OCI-LY7 (cell line): ENCODE measurements at regions not wholly inside any gene's neighbourhood (a gene's known extent, or its start where the extent isn't known, plus 50 kb on each side); places are given as distances from the start of the nearest gene placed in this dataset.

Experiments used
- BruUV-seq: library from RNA; stranded (reverse); fragments of 400-500 nt; replicated peaks from 2 replicates; lab custom pipeline; 2021; lab: Mats Ljungman, UMichigan
- CTCF ChIA-PET: fragments of 300-600 bp; sonication (Branson Sonifier 250); formaldehyde crosslinking; loops from one replicate; lab custom pipeline; 2022; ENCODE audit warnings: antibody characterized with exemption; ENCODE audit not compliant: unreplicated experiment; lab: Charles Lee
- POLR2A ChIA-PET: fragments of 300-600 bp; sonication (Branson Sonifier 250); formaldehyde crosslinking; loops from one replicate; lab custom pipeline; 2022; ENCODE audit warnings: antibody characterized with exemption; lab: Charles Lee
- DNase-seq: peaks from one replicate; pipeline ENCODE4 v3.0.0-alpha.2; 2015; ENCODE audit warnings: low spot score
- H2AFZ ChIP-seq: fragments of 200-600 bp; sonication (generic), shearing (Covaris generic); 2 replicates; pipeline ENCODE4 v1.6.1; 2014; ENCODE audit warnings: mild to moderate bottlenecking, antibody characterized with exemption, low read length, moderate library complexity
- H3K27ac ChIP-seq: fragments of 200-600 bp; sonication (generic); 2 replicates; pipeline ENCODE4 v1.5.1; 2014; ENCODE audit warnings: mixed run types, low read depth, mild to moderate bottlenecking, moderate library complexity, low read length, inconsistent platforms; ENCODE audit not compliant: poor library complexity, severe bottlenecking
- H3K36me3 ChIP-seq: fragments of 200-600 bp; sonication (generic); 2 replicates; pipeline ENCODE4 v1.6.1; 2014; ENCODE audit warnings: mild to moderate bottlenecking, antibody characterized with exemption, low read length, moderate library complexity, mixed read lengths; ENCODE audit not compliant: insufficient read depth
- H3K4me1 ChIP-seq: fragments of 200-600 bp; sonication (generic); 2 replicates; pipeline ENCODE4 v1.5.1; 2014; ENCODE audit warnings: mild to moderate bottlenecking, low read length; ENCODE audit not compliant: insufficient read depth, poor library complexity, severe bottlenecking
- H3K4me2 ChIP-seq: fragments of 200-600 bp; sonication (generic); 2 replicates; pipeline ENCODE4 v1.6.1; 2014; ENCODE audit warnings: mild to moderate bottlenecking, low read length
- H3K4me3 ChIP-seq: fragments of 200-600 bp; sonication (generic); 2 replicates; pipeline ENCODE4 v1.5.1; 2014; ENCODE audit warnings: mild to moderate bottlenecking, low read depth, low read length; ENCODE audit not compliant: poor library complexity, severe bottlenecking
- H3K79me2 ChIP-seq: fragments of 200-600 bp; sonication (generic); 2 replicates; pipeline ENCODE4 v1.6.1; 2016; ENCODE audit warnings: low read depth, mild to moderate bottlenecking, low read length, moderate library complexity, mixed read lengths; ENCODE audit not compliant: insufficient read depth
- H3K9me2 ChIP-seq: fragments of 200-600 bp; sonication (generic); 2 replicates; pipeline ENCODE4 v1.6.1; 2016; ENCODE audit warnings: mild to moderate bottlenecking, low read length, mixed read lengths; ENCODE audit not compliant: insufficient read depth
- H3K9me3 ChIP-seq: fragments of 200-600 bp; sonication (generic); 2 replicates; pipeline ENCODE4 v1.6.1; 2014; ENCODE audit warnings: mild to moderate bottlenecking, mixed run types, low read length, mixed read lengths
- H4K20me1 ChIP-seq: fragments of 200-600 bp; sonication (generic); 2 replicates; pipeline ENCODE4 v1.6.1; 2014; ENCODE audit warnings: mild to moderate bottlenecking, antibody characterized with exemption, low read length, moderate library complexity, mixed read lengths; ENCODE audit not compliant: insufficient read depth
- EZH2phosphoT487 ChIP-seq: fragments of 200-600 bp; sonication (generic); IDR thresholded peaks from 2 replicates; pipeline ENCODE4 v1.6.1; 2018; ENCODE audit warnings: low read depth, borderline replicate concordance, mild to moderate bottlenecking, mixed run types, antibody characterized with exemption, low read length, moderate library complexity, mixed read lengths
- intact Hi-C: fragments of 100-400 bp; cut with micrococcal nuclease; formaldehyde crosslinking; loops from one replicate; pipeline ENCODE4 v1.10.0; 2022; ENCODE audit not compliant: unreplicated experiment
- TF ChIP-seq, protein P1 (sequence below): fragments of 200-600 bp; sonication (generic); conservative IDR thresholded peaks from 2 replicates; pipeline ENCODE4 v1.5.1; 2014; ENCODE audit warnings: mild to moderate bottlenecking, antibody characterized with exemption, low read length, moderate library complexity, mixed read lengths

DNA sequence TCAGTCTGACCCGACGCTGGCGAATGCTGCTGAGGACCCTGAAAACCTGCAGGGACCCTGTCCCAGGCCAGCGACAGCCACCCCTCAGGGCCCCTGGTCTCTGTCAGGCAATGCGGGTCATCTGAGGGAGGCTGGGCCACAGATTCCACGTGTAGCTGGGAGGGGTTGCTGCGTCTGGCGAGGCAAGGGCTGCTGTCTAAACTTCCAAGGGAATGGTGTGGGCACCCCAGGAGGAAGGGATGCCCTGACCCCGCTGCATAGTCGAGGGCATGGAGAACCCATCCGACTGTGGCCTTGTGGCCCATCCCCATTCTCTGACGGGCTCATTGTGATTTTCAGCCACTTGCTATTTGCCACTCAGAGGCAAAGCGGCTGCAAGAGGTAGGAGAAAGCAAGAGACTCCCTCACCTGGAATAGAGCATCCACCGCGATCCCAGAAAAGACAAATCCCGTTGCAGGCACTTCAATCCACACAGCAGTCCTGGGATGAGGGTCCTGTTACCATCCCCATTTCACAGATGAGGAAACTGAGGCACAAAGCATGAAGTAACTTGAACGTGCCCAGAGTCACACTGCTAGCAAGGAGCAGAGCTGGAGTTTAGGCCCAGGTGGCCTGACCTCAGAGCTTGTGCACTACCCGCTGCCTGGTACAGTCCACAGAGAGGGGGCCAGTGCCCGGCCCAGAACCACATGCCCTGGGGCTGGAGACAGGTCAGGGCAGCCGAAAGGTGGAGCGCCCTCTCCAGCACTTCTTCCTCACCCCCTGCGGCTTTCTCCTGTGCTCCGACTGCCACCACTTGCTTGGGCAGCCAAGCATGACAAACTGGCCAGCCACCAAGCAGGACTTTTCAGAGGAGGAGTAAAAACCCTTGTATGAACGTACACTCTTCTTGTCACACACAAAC, 163.8 kb upstream of the KLF14 start:
- Histone ChIP-seq H3K4me1 (peaks cover 41% of the 10 kb centered on the region), H3K9me3 (no peaks in the 10 kb centered on the region), H3K4me2 (peak overlapping the region; percentile 58; the same call in 1 of the 2 replicates), H3K9me2 (no peaks in the 10 kb centered on the region), H3K79me2 (no peaks in the 10 kb centered on the region; the same call in 1 of the 2 replicates), H4K20me1 (no peaks in the 10 kb centered on the region), H3K36me3 (peaks cover 17% of the 10 kb centered on the region), H2AFZ (no peak overlapping the region), H3K27ac (no peak overlapping the region), H3K4me3 (no peak overlapping the region)
- peak; percentile 18 for DNase-seq
- BruUV-seq = no TSS peak
- ChIA-PET POLR2A (interaction anchor here (1.0 to 1.2 kb wide), 2 partner anchors 18 to 105 kb away, joined by 3 to 4 read pairs; no protein-coding TSS in a partner anchor), CTCF (interaction anchor here (0.6 to 2.0 kb wide), 6 partner anchors 11 to 142 kb away, joined by 3 to 10 read pairs (median 4); no protein-coding TSS in a partner anchor)
- TF ChIP-seq, protein P1, sequence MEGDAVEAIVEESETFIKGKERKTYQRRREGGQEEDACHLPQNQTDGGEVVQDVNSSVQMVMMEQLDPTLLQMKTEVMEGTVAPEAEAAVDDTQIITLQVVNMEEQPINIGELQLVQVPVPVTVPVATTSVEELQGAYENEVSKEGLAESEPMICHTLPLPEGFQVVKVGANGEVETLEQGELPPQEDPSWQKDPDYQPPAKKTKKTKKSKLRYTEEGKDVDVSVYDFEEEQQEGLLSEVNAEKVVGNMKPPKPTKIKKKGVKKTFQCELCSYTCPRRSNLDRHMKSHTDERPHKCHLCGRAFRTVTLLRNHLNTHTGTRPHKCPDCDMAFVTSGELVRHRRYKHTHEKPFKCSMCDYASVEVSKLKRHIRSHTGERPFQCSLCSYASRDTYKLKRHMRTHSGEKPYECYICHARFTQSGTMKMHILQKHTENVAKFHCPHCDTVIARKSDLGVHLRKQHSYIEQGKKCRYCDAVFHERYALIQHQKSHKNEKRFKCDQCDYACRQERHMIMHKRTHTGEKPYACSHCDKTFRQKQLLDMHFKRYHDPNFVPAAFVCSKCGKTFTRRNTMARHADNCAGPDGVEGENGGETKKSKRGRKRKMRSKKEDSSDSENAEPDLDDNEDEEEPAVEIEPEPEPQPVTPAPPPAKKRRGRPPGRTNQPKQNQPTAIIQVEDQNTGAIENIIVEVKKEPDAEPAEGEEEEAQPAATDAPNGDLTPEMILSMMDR = no peak
- TF ChIP-seq EZH2phosphoT487 = no peak
- intact Hi-C loops = loop anchor here (1.0 to 5.0 kb wide), 5 partner anchors 85 to 525 kb away; no protein-coding TSS in a partner anchor

GRCh38 chr7:130899071-130899560, 165.1 kb upstream of the KLF14 start:
- ChIA-PET POLR2A (interaction anchor here (0.6 to 1.5 kb wide), 7 partner anchors 8 to 200 kb away, joined by 3 to 5 read pairs (median 3); no protein-coding TSS in a partner anchor), CTCF (no interaction called here)

More at GRCh38 chr7:130899071-130899560, 165.1 kb upstream of the KLF14 start:
- H3K9me2 ChIP-seq = no peaks in the 10 kb centered on the region
- H3K79me2 ChIP-seq = no peaks in the 10 kb centered on the region; the same call in 1 of the 2 replicates
- TF ChIP-seq EZH2phosphoT487 = no peak
- TF ChIP-seq, protein P1 = no peak
- H3K36me3 ChIP-seq = peaks cover 17% of the 10 kb centered on the region
- no peak overlapping the region for H2AFZ ChIP-seq
- H3K9me3 ChIP-seq = no peaks in the 10 kb centered on the region
- H3K27ac ChIP-seq = peak overlapping the region; percentile 33
- no TSS peak for BruUV-seq
- intact Hi-C loops = loop anchor here (5.0 kb wide), 3 partner anchors 83 to 523 kb away; no protein-coding TSS in a partner anchor
- no peaks in the 10 kb centered on the region for H4K20me1 ChIP-seq
- H3K4me3 ChIP-seq = no peak overlapping the region
- peaks cover 41% of the 10 kb centered on the region for H3K4me1 ChIP-seq
- DNase-seq = no peak
- peak overlapping the region; percentile 46 for H3K4me2 ChIP-seq
